Neural cell (in vitro differentiated cells): ENCODE measurements at regions not wholly inside any gene's neighbourhood (a gene's known extent, or its start where the extent isn't known, plus 50 kb on each side); places are given as distances from the start of the nearest gene placed in this dataset.

Experiments used
- EP300 ChIP-seq: fragments of 450-650 bp; conservative IDR thresholded peaks from 2 replicates; pipeline ENCODE4 v1.6.1; 2014; ENCODE audit warnings: antibody characterized with exemption, mild to moderate bottlenecking, moderate library complexity; ENCODE audit not compliant: poor library complexity, severe bottlenecking
- EZH2 ChIP-seq: fragments of 200-600, 300-800 bp; shearing (Covaris generic), sonication (generic); IDR thresholded peaks from 2 replicates; pipeline ENCODE4 v1.6.1; 2014; ENCODE audit warnings: antibody characterized with exemption, low read length, borderline replicate concordance, mild to moderate bottlenecking; ENCODE audit not compliant: insufficient read depth, poor library complexity, severe bottlenecking
- MXI1 ChIP-seq: fragments of 450-650 bp; conservative IDR thresholded peaks from 2 replicates; pipeline ENCODE4 v1.6.1; 2014; ENCODE audit warnings: antibody characterized with exemption, mild to moderate bottlenecking; ENCODE audit not compliant: poor library complexity, severe bottlenecking
- POLR2AphosphoS5 ChIP-seq: IDR thresholded peaks from 2 replicates; pipeline ENCODE4 v1.6.1; 2012
- RAD21 ChIP-seq: fragments of 450-650 bp; conservative IDR thresholded peaks from 2 replicates; pipeline ENCODE4 v1.6.1; 2014; ENCODE audit warnings: antibody characterized with exemption, mild to moderate bottlenecking, moderate library complexity
- SMC3 ChIP-seq: fragments of 450-650 bp; conservative IDR thresholded peaks from 2 replicates; pipeline ENCODE4 v1.6.1; 2014; ENCODE audit warnings: antibody characterized with exemption, mild to moderate bottlenecking, moderate library complexity; ENCODE audit not compliant: poor library complexity
- TAF1 ChIP-seq: IDR thresholded peaks from 2 replicates; pipeline ENCODE4 v1.6.1; 2012; ENCODE audit warnings: low read depth
- TF ChIP-seq, protein P1 (sequence below): fragments of 450-650 bp; IDR thresholded peaks from 2 replicates; pipeline ENCODE4 v1.5.1; 2014; ENCODE audit warnings: antibody characterized with exemption, mild to moderate bottlenecking, moderate library complexity; ENCODE audit not compliant: poor library complexity, severe bottlenecking
- TF ChIP-seq, protein P2 (sequence below): IDR thresholded peaks from 2 replicates; pipeline ENCODE4 v1.6.1; 2012; ENCODE audit warnings: borderline replicate concordance

- TF ChIP-seq, protein P1, sequence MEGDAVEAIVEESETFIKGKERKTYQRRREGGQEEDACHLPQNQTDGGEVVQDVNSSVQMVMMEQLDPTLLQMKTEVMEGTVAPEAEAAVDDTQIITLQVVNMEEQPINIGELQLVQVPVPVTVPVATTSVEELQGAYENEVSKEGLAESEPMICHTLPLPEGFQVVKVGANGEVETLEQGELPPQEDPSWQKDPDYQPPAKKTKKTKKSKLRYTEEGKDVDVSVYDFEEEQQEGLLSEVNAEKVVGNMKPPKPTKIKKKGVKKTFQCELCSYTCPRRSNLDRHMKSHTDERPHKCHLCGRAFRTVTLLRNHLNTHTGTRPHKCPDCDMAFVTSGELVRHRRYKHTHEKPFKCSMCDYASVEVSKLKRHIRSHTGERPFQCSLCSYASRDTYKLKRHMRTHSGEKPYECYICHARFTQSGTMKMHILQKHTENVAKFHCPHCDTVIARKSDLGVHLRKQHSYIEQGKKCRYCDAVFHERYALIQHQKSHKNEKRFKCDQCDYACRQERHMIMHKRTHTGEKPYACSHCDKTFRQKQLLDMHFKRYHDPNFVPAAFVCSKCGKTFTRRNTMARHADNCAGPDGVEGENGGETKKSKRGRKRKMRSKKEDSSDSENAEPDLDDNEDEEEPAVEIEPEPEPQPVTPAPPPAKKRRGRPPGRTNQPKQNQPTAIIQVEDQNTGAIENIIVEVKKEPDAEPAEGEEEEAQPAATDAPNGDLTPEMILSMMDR, result no peak
- no peak for TF ChIP-seq MXI1
- TF ChIP-seq EP300, result no peak
- no peak for TF ChIP-seq EZH2
- TF ChIP-seq POLR2AphosphoS5, result no peak
- no peak for TF ChIP-seq SMC3
- TF ChIP-seq, protein P2, sequence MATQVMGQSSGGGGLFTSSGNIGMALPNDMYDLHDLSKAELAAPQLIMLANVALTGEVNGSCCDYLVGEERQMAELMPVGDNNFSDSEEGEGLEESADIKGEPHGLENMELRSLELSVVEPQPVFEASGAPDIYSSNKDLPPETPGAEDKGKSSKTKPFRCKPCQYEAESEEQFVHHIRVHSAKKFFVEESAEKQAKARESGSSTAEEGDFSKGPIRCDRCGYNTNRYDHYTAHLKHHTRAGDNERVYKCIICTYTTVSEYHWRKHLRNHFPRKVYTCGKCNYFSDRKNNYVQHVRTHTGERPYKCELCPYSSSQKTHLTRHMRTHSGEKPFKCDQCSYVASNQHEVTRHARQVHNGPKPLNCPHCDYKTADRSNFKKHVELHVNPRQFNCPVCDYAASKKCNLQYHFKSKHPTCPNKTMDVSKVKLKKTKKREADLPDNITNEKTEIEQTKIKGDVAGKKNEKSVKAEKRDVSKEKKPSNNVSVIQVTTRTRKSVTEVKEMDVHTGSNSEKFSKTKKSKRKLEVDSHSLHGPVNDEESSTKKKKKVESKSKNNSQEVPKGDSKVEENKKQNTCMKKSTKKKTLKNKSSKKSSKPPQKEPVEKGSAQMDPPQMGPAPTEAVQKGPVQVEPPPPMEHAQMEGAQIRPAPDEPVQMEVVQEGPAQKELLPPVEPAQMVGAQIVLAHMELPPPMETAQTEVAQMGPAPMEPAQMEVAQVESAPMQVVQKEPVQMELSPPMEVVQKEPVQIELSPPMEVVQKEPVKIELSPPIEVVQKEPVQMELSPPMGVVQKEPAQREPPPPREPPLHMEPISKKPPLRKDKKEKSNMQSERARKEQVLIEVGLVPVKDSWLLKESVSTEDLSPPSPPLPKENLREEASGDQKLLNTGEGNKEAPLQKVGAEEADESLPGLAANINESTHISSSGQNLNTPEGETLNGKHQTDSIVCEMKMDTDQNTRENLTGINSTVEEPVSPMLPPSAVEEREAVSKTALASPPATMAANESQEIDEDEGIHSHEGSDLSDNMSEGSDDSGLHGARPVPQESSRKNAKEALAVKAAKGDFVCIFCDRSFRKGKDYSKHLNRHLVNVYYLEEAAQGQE, result no peak
- TF ChIP-seq RAD21, result no peak
- TF ChIP-seq TAF1, result no peak
These were observed 320.4 kb downstream of the CBLN2 start for GRCh38 chr18:72223733-72224132.
